Testis (tissue), 2 donors: ENCODE measurements at regions not wholly inside any gene's neighbourhood (a gene's known extent, or its start where the extent isn't known, plus 50 kb on each side); places are given as distances from the start of the nearest gene placed in this dataset.

Source experiments
- CTCF ChIP-seq, 3 experiments: fragments of 450-650 bp in 2 of 3; fragments of 200-600 bp in 1 of 3; sonication (generic) in 1 of 3; IDR thresholded peaks; one replicate each; pipeline ENCODE4 v1.5.1; 2016 to 2019; ENCODE audit warnings: antibody characterized with exemption in 3 of 3, mild to moderate bottlenecking in 2 of 3, moderate library complexity in 1 of 3
- POLR2A ChIP-seq: fragments of 450-650 bp; IDR thresholded peaks from one replicate; pipeline ENCODE4 v1.6.1; 2017; ENCODE audit warnings: antibody characterized with exemption, mild to moderate bottlenecking, moderate library complexity

DNA sequence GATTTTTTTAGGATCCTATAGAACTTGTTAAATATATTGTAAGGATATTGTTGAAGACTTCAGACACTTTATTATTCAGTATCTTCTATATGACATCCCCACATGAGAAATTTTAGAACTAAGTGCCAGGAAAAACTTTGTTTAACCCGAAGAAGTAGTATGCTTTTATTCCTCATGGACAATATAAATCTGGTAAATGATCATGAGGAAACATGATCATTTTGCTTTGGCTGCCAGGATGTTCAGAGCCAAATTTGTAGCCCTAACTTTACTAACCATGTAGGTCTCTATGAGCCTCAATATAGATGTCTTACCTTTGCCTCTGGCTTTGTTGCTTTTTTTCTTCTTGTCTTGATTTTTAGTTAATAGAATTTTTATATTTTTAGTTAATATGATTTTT lies 77.8 kb upstream of the TEX13D start:
- TF ChIP-seq CTCF (IDR thresholded peaks at IDR 0.05) = no peak
- no peak for TF ChIP-seq POLR2A
